Type B pancreatic cell (in vitro differentiated cells): ENCODE measurements at regions not wholly inside any gene's neighbourhood (a gene's known extent, or its start where the extent isn't known, plus 50 kb on each side); places are given as distances from the start of the nearest gene placed in this dataset.

Experiments
- DNase-seq: peaks from one replicate; pipeline ENCODE4 v3.0.0; 2021; ENCODE audit warnings: mixed read lengths; ENCODE audit not compliant: unreplicated experiment; ENCODE audit errors: extremely low spot score
- H3K27ac Mint-ChIP-seq: 2 replicates; pipeline ENCODE4 v1.8.0; 2021; ENCODE audit warnings: mild to moderate bottlenecking, mixed read lengths
- H3K27me3 Mint-ChIP-seq: 2 replicates; pipeline ENCODE4 v1.8.0; 2021; ENCODE audit warnings: mixed read lengths
- H3K36me3 Mint-ChIP-seq: 2 replicates; pipeline ENCODE4 v1.8.0; 2021; ENCODE audit warnings: mixed read lengths
- H3K4me1 Mint-ChIP-seq: one replicate; pipeline ENCODE4 v1.8.0; 2021; ENCODE audit warnings: mixed read lengths; ENCODE audit not compliant: unreplicated experiment
- H3K4me3 Mint-ChIP-seq: 2 replicates; pipeline ENCODE4 v1.8.0; 2021; ENCODE audit warnings: mild to moderate bottlenecking, mixed read lengths
- H3K9me3 Mint-ChIP-seq: 2 replicates; pipeline ENCODE4 v1.8.0; 2021; ENCODE audit warnings: mixed read lengths
- CTCF ChIP-seq: fragments of 200-600 bp; sonication (generic); conservative IDR thresholded peaks from 2 replicates; pipeline ENCODE4 v1.5.0; 2021; ENCODE audit warnings: antibody characterized with exemption, mild to moderate bottlenecking

GRCh38 chr5:125045646-125046045 lies 299.2 kb upstream of the ZNF608 start:
- peaks cover 58% of the 10 kb centered on the region for H3K4me1 Mint-ChIP-seq
- no peak for TF ChIP-seq CTCF
- no peak overlapping the region for H3K27ac Mint-ChIP-seq
- no peak overlapping the region for H3K4me3 Mint-ChIP-seq
- no peaks in the 10 kb centered on the region for H3K27me3 Mint-ChIP-seq
- no peaks in the 10 kb centered on the region for H3K36me3 Mint-ChIP-seq
- peaks cover 6% of the 10 kb centered on the region for H3K9me3 Mint-ChIP-seq
- DNase-seq = no peak

GRCh38 chr5:125046838-125047237 lies 300.4 kb upstream of the ZNF608 start:
- Mint-ChIP-seq H3K36me3 (no peaks in the 10 kb centered on the region), H3K4me3 (no peak overlapping the region), H3K4me1 (peaks cover 52% of the 10 kb centered on the region), H3K27ac (no peak overlapping the region), H3K9me3 (peaks cover 6% of the 10 kb centered on the region), H3K27me3 (no peaks in the 10 kb centered on the region)
- DNase-seq = no peak
- TF ChIP-seq CTCF = no peak

- no peak for DNase-seq
Measured at GRCh38 chr5:125047871-125048270, 301.4 kb upstream of the ZNF608 start.

GRCh38 chr5:125049721-125050702 lies 303.6 kb upstream of the ZNF608 start:
- H3K27ac Mint-ChIP-seq = peak overlapping the region; percentile 39
- DNase-seq = no peak
- H3K27me3 Mint-ChIP-seq = no peaks in the 10 kb centered on the region
- H3K9me3 Mint-ChIP-seq = peaks cover 6% of the 10 kb centered on the region
- peaks cover 23% of the 10 kb centered on the region for H3K4me1 Mint-ChIP-seq
- peaks cover 4% of the 10 kb centered on the region for H3K36me3 Mint-ChIP-seq
- no peak for TF ChIP-seq CTCF
- H3K4me3 Mint-ChIP-seq = peak overlapping the region; percentile 23

More at GRCh38 chr5:125047871-125048270, 301.4 kb upstream of the ZNF608 start:
- H3K36me3 Mint-ChIP-seq = no peaks in the 10 kb centered on the region
- no peaks in the 10 kb centered on the region for H3K27me3 Mint-ChIP-seq
- H3K27ac Mint-ChIP-seq = no peak overlapping the region
- peaks cover 42% of the 10 kb centered on the region for H3K4me1 Mint-ChIP-seq
- H3K9me3 Mint-ChIP-seq = peaks cover 6% of the 10 kb centered on the region
- no peak for TF ChIP-seq CTCF
- H3K4me3 Mint-ChIP-seq = no peak overlapping the region

- no peak overlapping the region for H3K4me3 Mint-ChIP-seq
Measured at GRCh38 chr5:125050926-125051325, 304.5 kb upstream of the ZNF608 start.

More at GRCh38 chr5:125050926-125051325, 304.5 kb upstream of the ZNF608 start:
- no peak for DNase-seq
- Mint-ChIP-seq H3K9me3 (peaks cover 6% of the 10 kb centered on the region), H3K4me1 (peaks cover 23% of the 10 kb centered on the region), H3K27me3 (no peaks in the 10 kb centered on the region), H3K27ac (no peak overlapping the region), H3K36me3 (peaks cover 4% of the 10 kb centered on the region)
- TF ChIP-seq CTCF = no peak
